ENCODE measurements at regions not wholly inside any gene's neighbourhood (a gene's known extent, or its start where the extent isn't known, plus 50 kb on each side); places are given as distances from the start of the nearest gene placed in this dataset.

DNA sequence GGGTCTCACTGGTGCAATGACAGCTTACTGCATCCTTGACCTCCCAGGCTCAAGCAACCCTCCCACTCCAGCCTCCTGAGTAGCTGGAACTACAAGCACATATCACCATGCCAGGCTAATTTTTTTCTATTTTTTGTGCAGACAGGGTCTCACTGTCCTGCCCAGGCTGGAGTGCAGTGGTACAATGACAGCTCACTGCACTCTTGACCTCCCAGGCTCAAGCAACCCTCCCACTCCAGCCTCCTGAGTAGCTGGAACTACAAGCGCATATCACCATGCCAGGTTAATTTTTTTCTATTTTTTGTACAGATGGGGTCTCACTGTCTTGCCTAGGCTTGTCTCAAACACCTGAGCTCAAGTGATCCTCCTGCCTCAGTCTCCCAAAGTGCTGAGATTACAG lies 74.0 kb downstream of the GASK1B start:
- no peak for TF ChIP-seq POLR2A (IDR thresholded peaks at IDR 0.05)
- TF ChIP-seq, protein P1, sequence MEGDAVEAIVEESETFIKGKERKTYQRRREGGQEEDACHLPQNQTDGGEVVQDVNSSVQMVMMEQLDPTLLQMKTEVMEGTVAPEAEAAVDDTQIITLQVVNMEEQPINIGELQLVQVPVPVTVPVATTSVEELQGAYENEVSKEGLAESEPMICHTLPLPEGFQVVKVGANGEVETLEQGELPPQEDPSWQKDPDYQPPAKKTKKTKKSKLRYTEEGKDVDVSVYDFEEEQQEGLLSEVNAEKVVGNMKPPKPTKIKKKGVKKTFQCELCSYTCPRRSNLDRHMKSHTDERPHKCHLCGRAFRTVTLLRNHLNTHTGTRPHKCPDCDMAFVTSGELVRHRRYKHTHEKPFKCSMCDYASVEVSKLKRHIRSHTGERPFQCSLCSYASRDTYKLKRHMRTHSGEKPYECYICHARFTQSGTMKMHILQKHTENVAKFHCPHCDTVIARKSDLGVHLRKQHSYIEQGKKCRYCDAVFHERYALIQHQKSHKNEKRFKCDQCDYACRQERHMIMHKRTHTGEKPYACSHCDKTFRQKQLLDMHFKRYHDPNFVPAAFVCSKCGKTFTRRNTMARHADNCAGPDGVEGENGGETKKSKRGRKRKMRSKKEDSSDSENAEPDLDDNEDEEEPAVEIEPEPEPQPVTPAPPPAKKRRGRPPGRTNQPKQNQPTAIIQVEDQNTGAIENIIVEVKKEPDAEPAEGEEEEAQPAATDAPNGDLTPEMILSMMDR (IDR thresholded peaks at IDR 0.05), result no peak
